Heart left ventricle (tissue), 13 donors: ENCODE measurements at regions not wholly inside any gene's neighbourhood (a gene's known extent, or its start where the extent isn't known, plus 50 kb on each side); places are given as distances from the start of the nearest gene placed in this dataset.

Experiments used
- POLR2A ChIP-seq, 2 donors: fragments of 450-650 bp; IDR thresholded peaks; one replicate each; pipeline ENCODE4 v1.6.1; 2017; ENCODE audit warnings: antibody characterized with exemption in 2 of 2, mild to moderate bottlenecking in 2 of 2, moderate library complexity in 2 of 2
- TF ChIP-seq, protein P1 (sequence below), 12 donors: fragments of 200-600 bp; sonication (generic) in 4 of 12; IDR thresholded peaks; one replicate each; pipeline versions ENCODE4 v1.5.0 to v1.8.0; 2018 to 2022; ENCODE audit warnings: antibody characterized with exemption in 12 of 12, mild to moderate bottlenecking in 5 of 12
- donor health status: ischemic (EF 13 %, LVEDD 7.1; RV severe dilation, severe dysfunction).
- donor health status: DM: no; HTN: yes; CAD: no.
- donor health status: DM: no; HTN: no; CAD: no.
- donor health status: ischemic (EF 25% LVEDD 6.9; RV normal size, moderate dysfunction).
- donor health status: ischemic (EF 25% LVEDD 5.7; RV mildly dilated, moderate dysfunction).
- donor health status: ischemic (EF 35%, LVEDD 5.7; RV mildly dilated, moderate dysfunction).
- donor health status: nonischemic (EF 11% LVEDD 7.7; RV severe dilation, severe dysfunction).
- donor health status: DM: yes; HTN: yes; CAD: no.
- donor health status: PGD.
- donor health status: ischemic (EF 29% LVEDD 5.4; RV normal size, mild dysfunction).
- donor health status: nonischemic (EF 23%, LVEDD 6.1; RV moderate dilation, normal function).

DNA sequence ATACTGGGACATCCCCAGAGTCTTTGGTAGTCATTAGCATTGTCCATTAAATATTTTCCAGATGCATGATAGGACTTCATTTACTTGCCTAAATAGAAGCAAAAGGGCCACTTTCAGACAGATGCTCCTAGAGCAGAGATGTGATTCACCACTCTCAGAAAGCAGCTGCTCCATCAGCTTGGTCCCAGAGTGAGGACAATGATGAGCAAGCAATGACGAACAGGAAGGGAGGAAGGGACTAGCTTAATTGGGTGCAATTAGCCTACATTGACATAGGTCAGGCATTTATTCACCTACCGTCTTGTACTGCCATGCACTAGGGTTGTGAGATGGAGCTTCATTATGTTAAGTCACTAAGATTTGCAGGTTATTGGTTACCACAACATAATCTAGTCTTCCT lies 85.1 kb upstream of the PLXNA2 start:
- TF ChIP-seq POLR2A (IDR thresholded peaks at IDR 0.05): no peak
- TF ChIP-seq, protein P1, sequence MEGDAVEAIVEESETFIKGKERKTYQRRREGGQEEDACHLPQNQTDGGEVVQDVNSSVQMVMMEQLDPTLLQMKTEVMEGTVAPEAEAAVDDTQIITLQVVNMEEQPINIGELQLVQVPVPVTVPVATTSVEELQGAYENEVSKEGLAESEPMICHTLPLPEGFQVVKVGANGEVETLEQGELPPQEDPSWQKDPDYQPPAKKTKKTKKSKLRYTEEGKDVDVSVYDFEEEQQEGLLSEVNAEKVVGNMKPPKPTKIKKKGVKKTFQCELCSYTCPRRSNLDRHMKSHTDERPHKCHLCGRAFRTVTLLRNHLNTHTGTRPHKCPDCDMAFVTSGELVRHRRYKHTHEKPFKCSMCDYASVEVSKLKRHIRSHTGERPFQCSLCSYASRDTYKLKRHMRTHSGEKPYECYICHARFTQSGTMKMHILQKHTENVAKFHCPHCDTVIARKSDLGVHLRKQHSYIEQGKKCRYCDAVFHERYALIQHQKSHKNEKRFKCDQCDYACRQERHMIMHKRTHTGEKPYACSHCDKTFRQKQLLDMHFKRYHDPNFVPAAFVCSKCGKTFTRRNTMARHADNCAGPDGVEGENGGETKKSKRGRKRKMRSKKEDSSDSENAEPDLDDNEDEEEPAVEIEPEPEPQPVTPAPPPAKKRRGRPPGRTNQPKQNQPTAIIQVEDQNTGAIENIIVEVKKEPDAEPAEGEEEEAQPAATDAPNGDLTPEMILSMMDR (IDR thresholded peaks at IDR 0.05): no peak
